Left lung (tissue), 4 donors: ENCODE measurements at regions not wholly inside any gene's neighbourhood (a gene's known extent, or its start where the extent isn't known, plus 50 kb on each side); places are given as distances from the start of the nearest gene placed in this dataset.

ENCODE experiments used
- ATAC-seq: fragments of 200-7000 bp; cut with Tn5 transposase; one replicate; pipeline ENCODE4 v1.9.1; 2020; ENCODE audit warnings: moderate library complexity
- DNase-seq, 4 donors: peaks; one replicate each; pipeline ENCODE4 v3.0.0-alpha.2; 2013 to 2020
- H3K27ac ChIP-seq, 2 donors: fragments of 200-600 bp; sonication (generic) in 1 of 2; one replicate each; pipeline versions ENCODE4 v1.5.0 to v1.8.0; 2020 to 2021
- H3K27me3 ChIP-seq, 2 donors: fragments of 200-600 bp; sonication (generic) in 1 of 2; one replicate each; pipeline versions ENCODE4 v1.5.0 to v1.8.0; 2020 to 2021
- H3K36me3 ChIP-seq, 2 donors: fragments of 200-600 bp; sonication (generic) in 1 of 2; one replicate each; pipeline versions ENCODE4 v1.5.0 to v1.8.0; 2020 to 2021
- H3K4me1 ChIP-seq, 2 donors: fragments of 200-600 bp; one replicate each; pipeline ENCODE4 v1.8.0; 2021
- H3K4me3 ChIP-seq, 2 donors: fragments of 200-600 bp; sonication (generic) in 1 of 2; one replicate each; pipeline versions ENCODE4 v1.5.0 to v1.8.0; 2020 to 2021; ENCODE audit warnings: mild to moderate bottlenecking in 1 of 2
- H3K9me3 ChIP-seq, 2 donors: fragments of 200-600 bp; sonication (generic) in 1 of 2; one replicate each; pipeline versions ENCODE4 v1.5.0 to v1.8.0; 2020 to 2021
- CTCF ChIP-seq, 2 donors: fragments of 200-600 bp; sonication (generic) in 1 of 2; IDR thresholded peaks; one replicate each; pipeline versions ENCODE4 v1.5.0 to v1.8.0; 2021; ENCODE audit warnings: antibody characterized with exemption in 2 of 2
- intact Hi-C, 2 donors: fragments of 100-400 bp; cut with DNase I; formaldehyde crosslinking; loops; one replicate each; pipeline versions ENCODE4 v1.11.2 to v1.14.2; 2022
- donor health status: DM: no; HTN: yes; CAD: no.
- donor health status: DM: no; HTN: no; CAD: no.

GRCh38 chr1:191589536-191589935, 568.7 kb upstream of the RGS18 start:
- TF ChIP-seq CTCF (IDR thresholded peaks at IDR 0.05) = no peak
- Histone ChIP-seq H3K27me3 (no peaks in the 10 kb centered on the region), H3K4me3 (no peak overlapping the region), H3K9me3 (peaks cover 0 to 4% of the 10 kb centered on the region in 2 donors), H3K4me1 (no peaks in the 10 kb centered on the region), H3K27ac (no peak overlapping the region), H3K36me3 (no peaks in the 10 kb centered on the region)
- no peak for ATAC-seq
- no peak for DNase-seq
- intact Hi-C loops = no loop called here

- Histone ChIP-seq H3K27me3 (no peaks in the 10 kb centered on the region), H3K9me3 (peaks cover 0 to 4% of the 10 kb centered on the region in 2 donors), H3K4me1 (no peaks in the 10 kb centered on the region), H3K36me3 (no peaks in the 10 kb centered on the region), H3K4me3 (no peak overlapping the region), H3K27ac (no peak overlapping the region)
- TF ChIP-seq CTCF (IDR thresholded peaks at IDR 0.05) = no peak
- no peak for DNase-seq
- intact Hi-C loops = no loop called here
- ATAC-seq = no peak
Observed at GRCh38 chr1:191590578-191590977, 567.7 kb upstream of the RGS18 start.

GRCh38 chr1:191592039-191592438, 566.2 kb upstream of the RGS18 start:
- intact Hi-C loops = no loop called here
- DNase-seq (no peak), ATAC-seq (no peak)
- no peak for TF ChIP-seq CTCF (IDR thresholded peaks at IDR 0.05)
- peaks cover 0 to 2% of the 10 kb centered on the region in 2 donors for H3K9me3 ChIP-seq
- H3K4me3 ChIP-seq = no peak overlapping the region
- H3K27ac ChIP-seq = no peak overlapping the region
- H3K4me1 ChIP-seq = no peaks in the 10 kb centered on the region
- H3K36me3 ChIP-seq = no peaks in the 10 kb centered on the region
- no peaks in the 10 kb centered on the region for H3K27me3 ChIP-seq

GRCh38 chr1:191592907-191593306, 565.4 kb upstream of the RGS18 start:
- Histone ChIP-seq H3K4me1 (no peaks in the 10 kb centered on the region), H3K27me3 (no peaks in the 10 kb centered on the region), H3K4me3 (no peak overlapping the region), H3K36me3 (no peaks in the 10 kb centered on the region), H3K27ac (no peak overlapping the region), H3K9me3 (peaks cover 0 to 2% of the 10 kb centered on the region in 2 donors)
- ATAC-seq (no peak), DNase-seq (no peak)
- intact Hi-C loops = no loop called here
- TF ChIP-seq CTCF (IDR thresholded peaks at IDR 0.05) = no peak

GRCh38 chr1:191595170-191595569, 563.1 kb upstream of the RGS18 start:
- Histone ChIP-seq H3K9me3 (peaks cover 0 to 2% of the 10 kb centered on the region in 2 donors), H3K27me3 (no peaks in the 10 kb centered on the region), H3K4me1 (no peaks in the 10 kb centered on the region), H3K36me3 (no peaks in the 10 kb centered on the region), H3K27ac (no peak overlapping the region), H3K4me3 (no peak overlapping the region)
- ATAC-seq (no peak), DNase-seq (no peak)
- TF ChIP-seq CTCF (IDR thresholded peaks at IDR 0.05) = no peak
- intact Hi-C loops = no loop called here
